Activated CD4-positive, alpha-beta T cell treated with anti-CD3 and anti-CD28 coated beads, Interleukin-2, amount 10 ng/mL, durations not matched to agents 7 days and 5 days (primary cell): ENCODE measurements at regions not wholly inside any gene's neighbourhood (a gene's known extent, or its start where the extent isn't known, plus 50 kb on each side); places are given as distances from the start of the nearest gene placed in this dataset.

Experiments used
- CTCF ChIA-PET: fragments of 350-600 bp; sonication (Branson Sonifier 250); formaldehyde crosslinking; loops from one replicate; lab custom pipeline; 2021; ENCODE audit warnings: antibody characterized with exemption; lab: Charles Lee
- POLR2A ChIA-PET: fragments of 350-600 bp; sonication (Branson Sonifier 250); formaldehyde crosslinking; loops from one replicate; lab custom pipeline; 2021; ENCODE audit warnings: antibody characterized with exemption; lab: Charles Lee
- DNase-seq: peaks from one replicate; pipeline ENCODE4 v3.0.0-alpha.2; 2020
- H3K27ac Mint-ChIP-seq: one replicate; pipeline ENCODE4 v1.8.0; 2021; ENCODE audit warnings: mild to moderate bottlenecking, moderate library complexity, mixed read lengths
- H3K27me3 Mint-ChIP-seq: one replicate; pipeline ENCODE4 v1.8.0; 2021; ENCODE audit warnings: mixed read lengths
- H3K36me3 Mint-ChIP-seq: one replicate; pipeline ENCODE4 v1.8.0; 2021; ENCODE audit warnings: low read depth, mixed read lengths
- H3K4me1 Mint-ChIP-seq: one replicate; pipeline ENCODE4 v1.8.0; 2021; ENCODE audit warnings: mixed read lengths
- H3K4me3 Mint-ChIP-seq: one replicate; pipeline ENCODE4 v1.8.0; 2021; ENCODE audit warnings: mild to moderate bottlenecking, moderate library complexity, mixed read lengths
- H3K9me3 Mint-ChIP-seq: one replicate; pipeline ENCODE4 v1.8.0; 2021; ENCODE audit warnings: mixed read lengths

DNA sequence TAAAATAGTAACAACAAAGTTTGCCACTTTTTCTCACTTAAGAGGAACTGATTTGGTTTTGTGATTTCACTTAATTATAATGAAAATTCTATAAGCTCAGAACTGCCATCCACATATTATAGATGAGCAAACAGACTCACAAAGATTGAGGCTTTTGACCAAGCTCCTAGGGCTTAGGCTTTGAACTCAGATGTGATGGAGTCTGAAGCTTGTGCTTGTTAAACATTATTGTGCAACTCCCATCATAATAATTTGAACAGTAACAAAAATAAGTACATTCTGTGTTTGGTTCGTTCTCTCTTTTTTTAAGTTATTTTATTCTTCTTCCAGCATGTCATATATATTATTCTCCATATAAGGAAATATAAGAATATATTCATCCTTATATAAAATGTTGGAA lies 403.4 kb downstream of the PTPRC start:
- DNase-seq: no peak
- Mint-ChIP-seq H3K27ac (no peak overlapping the region), H3K9me3 (peaks cover 27% of the 10 kb centered on the region), H3K4me3 (no peak overlapping the region), H3K27me3 (no peaks in the 10 kb centered on the region), H3K36me3 (peaks cover 39% of the 10 kb centered on the region), H3K4me1 (peaks cover 49% of the 10 kb centered on the region)
- POLR2A ChIA-PET: interaction anchor here (0.9 to 1.5 kb wide), 2 partner anchors 105 to 110 kb away, joined by 4 to 5 read pairs; no protein-coding TSS in a partner anchor
- CTCF ChIA-PET: interaction anchor here (0.7 to 1.5 kb wide), 3 partner anchors 23 to 71 kb away, joined by 3 to 6 read pairs (median 3); no protein-coding TSS in a partner anchor

- DNase-seq: no peak
- Mint-ChIP-seq H3K4me3 (no peak overlapping the region), H3K27ac (no peak overlapping the region), H3K9me3 (peaks cover 39% of the 10 kb centered on the region), H3K36me3 (peaks cover 49% of the 10 kb centered on the region), H3K27me3 (no peaks in the 10 kb centered on the region), H3K4me1 (peaks cover 41% of the 10 kb centered on the region)
- ChIA-PET CTCF (interaction anchor here (0.8 kb wide), 1 partner anchor 25 kb away, joined by 3 read pairs; no protein-coding TSS in a partner anchor), POLR2A (interaction anchor here (0.6 kb wide), 1 partner anchor 129 kb away, joined by 3 read pairs; no protein-coding TSS in a partner anchor)
These were observed 405.4 kb downstream of the PTPRC start for GRCh38 chr1:199044191-199044590.

GRCh38 chr1:199046618-199047017 lies 407.8 kb downstream of the PTPRC start:
- ChIA-PET CTCF (interaction anchor here (0.7 to 1.8 kb wide), 6 partner anchors 11 to 87 kb away, joined by 3 to 7 read pairs (median 3); no protein-coding TSS in a partner anchor), POLR2A (no interaction called here)
- Mint-ChIP-seq H3K9me3 (peaks cover 58% of the 10 kb centered on the region), H3K36me3 (peaks cover 64% of the 10 kb centered on the region), H3K4me3 (no peak overlapping the region), H3K4me1 (peaks cover 22% of the 10 kb centered on the region), H3K27ac (no peak overlapping the region), H3K27me3 (no peaks in the 10 kb centered on the region)
- DNase-seq: no peak

- POLR2A ChIA-PET: no interaction called here
- H3K9me3 Mint-ChIP-seq: peaks cover 24% of the 10 kb centered on the region
These were observed 415.9 kb downstream of the PTPRC start for GRCh38 chr1:199054694-199055093.

DNA sequence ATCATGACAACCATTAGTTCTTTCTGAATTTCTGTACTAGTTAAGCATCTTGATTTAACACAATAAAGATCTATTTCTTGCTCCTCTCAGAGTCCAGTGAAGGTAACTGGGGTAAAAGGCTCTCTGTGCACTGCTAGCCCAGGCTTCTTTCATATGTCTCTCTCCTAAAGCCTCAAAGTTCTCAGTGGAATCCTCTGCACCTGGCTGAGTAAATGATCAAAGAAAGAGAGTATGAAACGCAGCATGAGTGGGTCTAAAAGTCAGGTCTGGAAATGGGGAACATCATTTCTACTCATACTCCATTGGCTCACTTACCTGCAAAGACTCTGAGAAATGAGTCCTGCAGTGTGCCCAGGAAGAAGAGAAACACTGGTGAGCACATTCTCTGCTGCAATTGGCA lies 418.5 kb downstream of the PTPRC start:
- no peak for DNase-seq
- Mint-ChIP-seq H3K27me3 (no peaks in the 10 kb centered on the region), H3K4me1 (peaks cover 4% of the 10 kb centered on the region), H3K27ac (no peak overlapping the region), H3K36me3 (peaks cover 14% of the 10 kb centered on the region), H3K4me3 (no peak overlapping the region), H3K9me3 (peaks cover 13% of the 10 kb centered on the region)
- ChIA-PET POLR2A (no interaction called here), CTCF (no interaction called here)

More at GRCh38 chr1:199054694-199055093, 415.9 kb downstream of the PTPRC start:
- H3K27ac Mint-ChIP-seq: no peak overlapping the region
- H3K4me1 Mint-ChIP-seq: peaks cover 4% of the 10 kb centered on the region
- CTCF ChIA-PET: interaction anchor here (1.2 to 1.3 kb wide), 2 partner anchors 9 to 20 kb away, joined by 3 read pairs; no protein-coding TSS in a partner anchor
- no peak for DNase-seq
- H3K27me3 Mint-ChIP-seq: no peaks in the 10 kb centered on the region
- peaks cover 30% of the 10 kb centered on the region for H3K36me3 Mint-ChIP-seq
- H3K4me3 Mint-ChIP-seq: no peak overlapping the region

DNA sequence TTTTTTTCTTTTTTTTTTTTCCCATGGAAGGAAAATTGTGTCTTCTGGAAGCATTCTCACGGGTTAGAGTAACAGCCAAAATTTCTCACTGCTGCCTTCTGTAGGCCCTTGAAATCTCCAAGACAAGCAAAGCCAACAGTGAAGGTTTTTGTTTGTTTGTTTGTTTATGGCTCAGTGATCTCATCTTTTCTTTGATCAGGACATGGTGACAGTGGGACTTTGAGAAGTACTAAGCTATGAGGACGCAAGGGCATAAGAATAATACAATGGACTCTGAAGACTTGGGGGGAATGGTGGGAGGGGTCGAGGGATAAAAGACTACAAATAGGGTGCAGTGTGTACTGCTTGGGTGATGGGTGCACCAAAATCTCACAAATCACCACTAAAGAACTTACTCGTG lies 419.4 kb downstream of the PTPRC start:
- no peak for DNase-seq
- CTCF ChIA-PET: interaction anchor here (1.1 to 1.2 kb wide), 2 partner anchors 9 to 25 kb away, joined by 3 to 4 read pairs; no protein-coding TSS in a partner anchor
- no peak overlapping the region for H3K27ac Mint-ChIP-seq
- peaks cover 14% of the 10 kb centered on the region for H3K36me3 Mint-ChIP-seq
- no peak overlapping the region for H3K4me3 Mint-ChIP-seq
- H3K4me1 Mint-ChIP-seq: peaks cover 4% of the 10 kb centered on the region
- H3K27me3 Mint-ChIP-seq: no peaks in the 10 kb centered on the region
- peaks cover 17% of the 10 kb centered on the region for H3K9me3 Mint-ChIP-seq
- POLR2A ChIA-PET: interaction anchor here (0.5 to 0.7 kb wide), 2 partner anchors 27 to 44 kb away, joined by 3 to 6 read pairs; no protein-coding TSS in a partner anchor

GRCh38 chr1:199064971-199065370 lies 426.1 kb downstream of the PTPRC start:
- ChIA-PET POLR2A (no interaction called here), CTCF (interaction anchor here (0.6 to 1.3 kb wide), 3 partner anchors 9 to 98 kb away, joined by 3 to 4 read pairs (median 3); no protein-coding TSS in a partner anchor)
- no peak for DNase-seq
- H3K4me1 Mint-ChIP-seq: peaks cover 19% of the 10 kb centered on the region
- H3K27ac Mint-ChIP-seq: no peak overlapping the region
- no peaks in the 10 kb centered on the region for H3K27me3 Mint-ChIP-seq
- peaks cover 14% of the 10 kb centered on the region for H3K9me3 Mint-ChIP-seq
- H3K4me3 Mint-ChIP-seq: no peak overlapping the region
- peaks cover 3% of the 10 kb centered on the region for H3K36me3 Mint-ChIP-seq

DNA sequence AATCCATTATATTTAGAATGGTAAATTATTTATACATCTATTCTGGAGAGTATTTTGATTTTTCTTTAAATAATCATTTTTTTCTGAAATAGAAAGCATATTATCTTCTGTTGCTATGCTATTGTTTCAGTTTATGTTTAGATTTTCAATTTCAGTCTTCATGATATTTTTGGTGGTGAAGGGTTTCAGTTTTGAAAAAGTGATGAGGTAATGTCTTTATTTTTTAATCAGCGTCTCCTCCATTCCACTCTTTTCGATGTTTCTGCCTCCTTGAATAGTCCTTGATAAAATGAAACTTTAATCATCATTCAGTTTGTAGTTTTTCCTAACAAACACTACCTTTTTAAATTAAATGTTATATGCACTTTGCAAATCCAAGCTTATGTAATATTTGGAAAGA lies 428.6 kb downstream of the PTPRC start:
- ChIA-PET CTCF (interaction anchor here (1.1 to 1.5 kb wide), 2 partner anchors 9 to 77 kb away, joined by 3 to 4 read pairs; no protein-coding TSS in a partner anchor), POLR2A (no interaction called here)
- no peak for DNase-seq
- Mint-ChIP-seq H3K4me3 (no peak overlapping the region), H3K36me3 (peaks cover 1% of the 10 kb centered on the region), H3K27ac (no peak overlapping the region), H3K27me3 (no peaks in the 10 kb centered on the region), H3K9me3 (peaks cover 12% of the 10 kb centered on the region), H3K4me1 (peaks cover 20% of the 10 kb centered on the region)

GRCh38 chr1:199071080-199071479 lies 432.2 kb downstream of the PTPRC start:
- Mint-ChIP-seq H3K36me3 (peaks cover 1% of the 10 kb centered on the region), H3K27ac (no peak overlapping the region), H3K9me3 (peaks cover 10% of the 10 kb centered on the region), H3K27me3 (no peaks in the 10 kb centered on the region), H3K4me1 (peaks cover 25% of the 10 kb centered on the region), H3K4me3 (no peak overlapping the region)
- ChIA-PET POLR2A (no interaction called here), CTCF (no interaction called here)
- no peak for DNase-seq

- Mint-ChIP-seq H3K27ac (peak overlapping the region; percentile 0), H3K36me3 (no peaks in the 10 kb centered on the region), H3K4me3 (no peak overlapping the region), H3K4me1 (peaks cover 11% of the 10 kb centered on the region), H3K9me3 (peaks cover 8% of the 10 kb centered on the region), H3K27me3 (no peaks in the 10 kb centered on the region)
- DNase-seq: no peak
- CTCF ChIA-PET: interaction anchor here (0.8 to 3.4 kb wide), 4 partner anchors 8 to 29 kb away, joined by 4 to 19 read pairs (median 4); no protein-coding TSS in a partner anchor
- POLR2A ChIA-PET: no interaction called here
These were observed 434.3 kb downstream of the PTPRC start for GRCh38 chr1:199073166-199073565.

DNA sequence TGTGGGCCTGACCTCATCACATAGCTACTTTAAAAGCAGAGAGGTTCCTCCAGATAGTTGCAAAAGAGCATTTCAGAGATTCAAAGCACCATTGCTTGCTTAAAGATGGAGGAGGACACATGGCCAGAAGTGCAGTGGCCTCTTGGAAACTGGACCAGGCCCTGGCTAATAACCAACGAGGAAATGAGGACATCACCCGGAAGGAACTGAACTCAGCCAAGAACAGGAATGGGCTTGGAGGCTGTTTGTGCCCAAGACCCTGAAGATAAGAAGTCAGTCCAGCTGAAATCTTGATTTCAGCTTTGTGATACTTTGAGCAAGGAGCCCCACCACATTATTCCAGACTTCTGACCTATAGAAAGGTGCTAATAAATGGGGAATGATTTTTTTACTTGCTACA lies 437.0 kb downstream of the PTPRC start:
- DNase-seq: no peak
- Mint-ChIP-seq H3K27ac (no peak overlapping the region), H3K4me3 (no peak overlapping the region), H3K36me3 (no peaks in the 10 kb centered on the region), H3K9me3 (peaks cover 8% of the 10 kb centered on the region), H3K27me3 (peaks cover 2% of the 10 kb centered on the region), H3K4me1 (peaks cover 9% of the 10 kb centered on the region)
- ChIA-PET POLR2A (no interaction called here), CTCF (interaction anchor here (1.0 to 3.4 kb wide), 2 partner anchors 9 to 84 kb away, joined by 3 to 19 read pairs; no protein-coding TSS in a partner anchor)

- H3K9me3 Mint-ChIP-seq: peaks cover 9% of the 10 kb centered on the region
- ChIA-PET POLR2A (no interaction called here), CTCF (no interaction called here)
- DNase-seq: no peak
- H3K27ac Mint-ChIP-seq: no peak overlapping the region
- peaks cover 3% of the 10 kb centered on the region for H3K4me1 Mint-ChIP-seq
- peaks cover 3% of the 10 kb centered on the region for H3K27me3 Mint-ChIP-seq
- H3K4me3 Mint-ChIP-seq: no peak overlapping the region
- peaks cover 1% of the 10 kb centered on the region for H3K36me3 Mint-ChIP-seq
These were observed 441.2 kb downstream of the PTPRC start for GRCh38 chr1:199079994-199080393.

- Mint-ChIP-seq H3K36me3 (peaks cover 3% of the 10 kb centered on the region), H3K4me1 (peaks cover 4% of the 10 kb centered on the region), H3K27ac (no peak overlapping the region), H3K4me3 (no peak overlapping the region), H3K9me3 (peaks cover 11% of the 10 kb centered on the region), H3K27me3 (peaks cover 3% of the 10 kb centered on the region)
- ChIA-PET CTCF (interaction anchor here (1.0 to 1.3 kb wide), 2 partner anchors 12 to 36 kb away, joined by 4 read pairs; no protein-coding TSS in a partner anchor), POLR2A (no interaction called here)
- no peak for DNase-seq
These were observed 442.9 kb downstream of the PTPRC start for GRCh38 chr1:199081739-199082138.
